ENCODE measurements at regions not wholly inside any gene's neighbourhood (a gene's known extent, or its start where the extent isn't known, plus 50 kb on each side); places are given as distances from the start of the nearest gene placed in this dataset.

- DNase-seq (ENCODE audit: low spot score) = no peak
These were observed 429.6 kb downstream of the HLX start for GRCh38 chr1:221308534-221309511.

DNA sequence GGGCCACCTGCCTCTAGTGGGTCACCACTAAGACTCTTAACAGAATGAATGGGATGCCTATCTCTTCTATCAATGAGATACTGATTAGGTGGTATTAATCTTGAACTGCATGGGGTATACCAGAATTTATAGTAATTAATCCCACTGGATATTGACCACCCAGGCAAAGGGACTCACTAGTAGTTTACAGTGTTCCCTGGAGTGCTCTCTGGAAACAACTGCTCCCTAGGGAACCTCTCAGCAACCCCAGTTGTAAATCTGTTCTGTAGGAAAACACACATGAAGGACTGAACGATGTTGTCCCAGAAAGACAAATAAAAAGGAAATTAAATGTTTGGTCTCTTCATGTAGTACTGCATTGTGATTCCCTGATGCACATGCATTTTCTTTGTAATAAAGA, 430.5 kb downstream of the HLX start:
- DNase-seq (ENCODE audit: low spot score) = no peak

GRCh38 chr1:221310180-221310579, 430.9 kb downstream of the HLX start:
- no peak for DNase-seq (ENCODE audit: low spot score)

GRCh38 chr1:221315330-221315729, 426.6 kb downstream of the DUSP10 start:
- no peak for DNase-seq (ENCODE audit: low spot score)

DNA sequence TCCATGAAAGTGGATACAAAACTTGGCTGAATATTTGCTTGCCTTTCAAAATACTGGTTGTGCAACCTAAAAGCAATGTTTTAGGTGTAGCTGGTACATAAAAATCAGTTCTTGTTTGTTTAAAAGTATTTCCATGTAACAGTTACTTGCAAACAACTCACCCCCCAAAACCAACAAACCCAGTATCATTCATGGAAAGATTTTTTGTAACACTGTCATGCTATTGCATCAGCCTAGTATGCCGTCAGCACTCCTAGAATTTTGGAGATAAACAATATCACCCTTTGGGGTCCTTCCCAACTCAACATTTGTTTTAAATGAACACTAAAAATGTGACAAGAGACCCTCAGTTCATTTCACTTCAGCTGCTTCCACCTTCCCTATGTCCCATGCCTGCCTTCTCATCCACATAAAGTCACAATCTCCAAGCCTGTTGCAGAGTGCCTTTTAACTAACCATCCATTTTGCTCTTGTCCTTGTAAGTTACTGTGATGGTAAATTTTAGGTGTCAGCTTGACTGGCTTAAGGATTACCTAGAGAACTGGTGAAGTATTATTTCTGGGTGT, 425.3 kb downstream of the DUSP10 start:
- no peak for DNase-seq (ENCODE audit: low spot score)

DNA sequence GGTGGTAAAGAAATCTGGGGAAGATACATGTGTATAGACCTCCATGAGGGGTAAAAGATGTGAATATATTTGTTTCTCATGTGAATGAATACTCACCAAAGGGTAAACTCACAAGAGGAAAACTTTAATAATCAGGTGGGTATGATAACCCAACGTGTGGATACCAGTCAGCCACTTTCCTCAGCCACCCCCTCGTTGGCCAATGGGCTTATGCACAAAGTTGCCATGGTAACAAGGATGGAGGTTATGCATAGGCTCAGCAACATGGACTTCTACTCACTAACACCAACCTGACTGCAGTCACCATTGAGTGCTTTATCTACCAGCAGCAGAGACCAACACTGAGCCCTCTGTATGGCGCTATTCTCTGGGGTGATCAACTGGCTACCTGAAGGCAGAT, 424.4 kb downstream of the DUSP10 start:
- DNase-seq (ENCODE audit: low spot score) = no peak

DNA sequence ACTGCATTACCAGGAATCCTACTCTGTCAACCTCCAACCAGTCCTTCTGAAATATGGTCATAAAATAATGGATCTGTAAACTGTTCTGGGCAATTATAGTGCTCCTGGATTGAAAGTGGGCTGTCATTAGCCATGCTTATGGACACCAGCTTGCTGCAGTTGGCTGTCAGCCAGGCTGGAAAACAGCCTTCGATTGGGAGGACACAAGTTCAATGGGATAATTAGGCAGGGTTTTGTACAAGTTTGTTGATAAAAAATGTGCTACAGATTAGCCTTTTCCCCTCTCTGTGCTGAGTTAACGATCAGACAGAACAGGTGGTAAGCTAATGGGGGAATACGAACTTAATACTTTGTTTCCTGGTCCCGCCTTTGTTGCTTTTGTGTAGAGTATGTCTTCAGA, 413.9 kb downstream of the DUSP10 start:
- DNase-seq (ENCODE audit: low spot score) = no peak

GRCh38 chr1:221328371-221328770, 413.5 kb downstream of the DUSP10 start:
- no peak for DNase-seq (ENCODE audit: low spot score)

- no peak for DNase-seq (ENCODE audit: low spot score)
These were observed 410.4 kb downstream of the DUSP10 start for GRCh38 chr1:221331273-221332183.

DNA sequence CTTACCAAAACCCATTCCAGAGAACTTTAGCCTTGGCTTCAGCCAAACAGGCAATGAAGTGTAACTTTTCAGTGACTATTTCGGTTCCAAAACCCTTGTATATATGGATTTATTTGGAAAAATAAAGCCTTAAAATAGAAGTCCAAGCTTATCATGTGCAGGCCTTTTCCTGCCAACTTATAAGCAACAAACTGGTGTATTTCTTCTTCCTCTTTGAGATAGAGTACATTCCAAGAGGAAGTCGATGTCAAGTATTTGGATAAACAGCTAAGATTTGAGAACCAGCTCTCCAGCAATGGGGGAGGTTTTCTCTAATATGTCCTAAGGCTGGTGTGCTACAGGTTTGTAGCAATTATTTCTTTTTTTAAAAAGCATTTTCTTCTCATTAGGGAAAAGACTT, 407.8 kb downstream of the DUSP10 start:
- no peak for DNase-seq (ENCODE audit: low spot score)

DNA sequence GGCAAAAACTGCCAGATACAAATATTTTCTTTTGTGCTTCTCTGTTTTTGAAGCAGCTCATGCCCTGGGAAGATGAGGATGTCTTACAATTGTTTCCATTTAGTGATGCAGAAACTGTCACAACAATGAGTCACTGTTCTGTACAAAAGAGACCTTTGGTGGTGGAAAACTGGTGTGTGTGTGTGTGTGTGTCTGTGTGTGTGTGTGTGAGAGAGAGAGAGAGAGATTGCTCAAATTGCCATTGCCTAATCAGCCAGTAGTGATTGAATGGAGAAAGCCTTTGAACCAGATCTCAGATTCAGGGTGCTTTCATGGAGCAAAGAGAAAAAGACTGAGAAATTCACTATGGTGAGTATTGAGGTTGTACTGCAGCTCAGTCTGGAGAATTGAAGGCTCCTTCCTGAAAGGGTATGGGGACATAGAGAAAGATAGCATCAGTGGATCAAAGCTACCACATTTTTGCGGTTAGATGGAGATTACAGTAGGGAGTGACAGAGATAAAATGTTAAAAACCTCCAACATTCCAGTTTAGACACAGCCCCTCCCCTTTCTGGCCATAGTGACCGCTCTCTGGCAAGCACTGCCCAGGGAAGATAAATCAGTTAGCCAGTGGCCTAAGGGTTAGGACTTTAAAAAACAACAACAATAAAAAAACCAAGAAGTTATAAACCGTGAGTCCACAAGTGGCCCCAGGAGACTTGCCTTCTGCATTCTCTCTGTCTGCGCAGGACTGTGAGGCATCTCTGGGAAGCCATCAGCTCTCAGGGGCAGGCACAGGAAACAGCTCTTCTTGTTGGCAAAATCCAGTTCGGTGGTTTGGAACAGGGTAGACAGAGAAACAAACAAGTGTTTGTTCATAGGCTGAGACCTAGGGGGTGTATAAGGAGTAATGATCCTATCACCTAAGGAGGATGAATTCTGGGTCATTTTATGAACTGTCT, 406.5 kb downstream of the DUSP10 start:
- DNase-seq (ENCODE audit: low spot score) = no peak

- no peak for DNase-seq (ENCODE audit: low spot score)
These were observed 405.8 kb downstream of the DUSP10 start for GRCh38 chr1:221336126-221336525.

DNA sequence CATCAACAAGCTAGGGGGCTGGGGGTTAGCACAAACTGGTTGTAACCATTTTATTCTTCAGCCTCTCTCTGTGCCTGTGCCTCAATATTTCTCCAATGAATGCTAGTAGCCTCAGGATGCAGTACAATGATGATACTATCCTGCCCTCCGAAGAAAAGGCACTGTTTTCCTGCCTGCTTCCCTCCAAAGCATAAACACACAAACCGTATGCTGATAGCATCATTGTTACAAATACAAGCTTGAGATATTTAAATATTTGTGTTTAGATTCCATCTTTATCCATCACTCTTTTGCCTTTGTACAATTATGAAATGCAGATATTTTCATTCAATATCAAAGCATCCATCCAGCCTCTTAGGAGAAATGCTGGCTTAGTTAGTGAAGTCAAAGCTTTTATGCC, 404.8 kb downstream of the DUSP10 start:
- no peak for DNase-seq (ENCODE audit: low spot score)

GRCh38 chr1:221343136-221343535, 398.8 kb downstream of the DUSP10 start:
- no peak for DNase-seq (ENCODE audit: low spot score)

DNA sequence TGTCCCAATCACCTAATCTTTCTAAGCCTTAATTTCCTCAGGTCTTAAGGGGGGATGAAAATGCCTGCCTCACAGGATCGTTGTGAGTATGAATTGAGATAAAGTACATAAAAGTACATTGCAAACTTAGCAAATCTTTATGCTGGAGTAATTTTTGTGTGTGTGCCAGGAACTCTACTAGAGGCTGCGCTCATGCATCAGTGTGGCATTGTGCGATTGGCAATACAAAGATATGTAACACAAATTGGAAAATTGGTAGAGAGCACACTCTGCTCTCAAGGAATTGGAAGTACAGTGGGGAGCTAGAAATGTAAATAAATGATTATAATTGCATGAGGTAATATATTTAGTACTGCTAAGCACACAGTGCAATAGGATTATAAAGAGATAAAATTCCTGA, 398.3 kb downstream of the DUSP10 start:
- no peak for DNase-seq (ENCODE audit: low spot score)

DNA sequence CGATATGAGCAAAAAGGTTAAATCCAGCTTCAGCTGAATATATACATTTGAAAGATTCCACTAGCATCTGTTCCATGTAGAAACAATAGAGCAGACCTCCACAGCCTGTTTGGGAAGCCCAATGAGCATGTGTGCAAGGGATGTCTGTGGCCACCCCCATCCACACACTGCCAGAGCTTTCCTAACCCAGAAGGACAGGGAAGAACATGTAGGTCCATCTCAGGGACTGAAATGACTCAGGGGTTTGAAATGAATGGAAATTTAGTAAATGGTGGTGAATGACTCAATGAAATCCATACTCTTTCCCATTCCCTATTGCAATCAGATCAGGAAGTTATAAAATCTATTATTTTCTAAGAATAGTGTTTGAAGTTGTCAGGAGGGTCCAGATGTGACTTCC, 397.2 kb downstream of the DUSP10 start:
- DNase-seq (ENCODE audit: low spot score) = no peak

GRCh38 chr1:221347706-221348105, 394.2 kb downstream of the DUSP10 start:
- no peak for DNase-seq (ENCODE audit: low spot score)

- no peak for DNase-seq (ENCODE audit: low spot score)
These were observed 391.8 kb downstream of the DUSP10 start for GRCh38 chr1:221350091-221350490.

DNA sequence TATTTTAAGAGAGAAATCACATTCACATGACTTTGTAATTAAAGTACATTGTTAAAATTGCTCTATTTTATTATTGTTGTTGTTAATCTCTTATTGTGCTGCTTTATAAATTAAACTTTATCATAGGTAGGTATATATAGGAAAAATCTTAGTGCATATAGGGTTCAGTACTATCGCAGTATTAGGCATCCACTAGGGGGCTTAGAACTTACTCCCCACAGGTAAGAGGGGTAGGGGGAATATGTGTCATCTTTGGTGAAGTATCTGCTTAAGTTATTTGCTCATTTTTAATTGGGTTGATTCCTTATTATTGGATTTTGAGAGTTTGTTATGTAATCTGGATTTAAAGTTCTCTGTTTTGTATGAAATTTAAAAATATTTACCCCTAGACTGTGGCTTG, 385.2 kb downstream of the DUSP10 start:
- no peak for DNase-seq (ENCODE audit: low spot score)

GRCh38 chr1:221363039-221363438, 378.9 kb downstream of the DUSP10 start:
- DNase-seq (ENCODE audit: low spot score) = no peak

DNA sequence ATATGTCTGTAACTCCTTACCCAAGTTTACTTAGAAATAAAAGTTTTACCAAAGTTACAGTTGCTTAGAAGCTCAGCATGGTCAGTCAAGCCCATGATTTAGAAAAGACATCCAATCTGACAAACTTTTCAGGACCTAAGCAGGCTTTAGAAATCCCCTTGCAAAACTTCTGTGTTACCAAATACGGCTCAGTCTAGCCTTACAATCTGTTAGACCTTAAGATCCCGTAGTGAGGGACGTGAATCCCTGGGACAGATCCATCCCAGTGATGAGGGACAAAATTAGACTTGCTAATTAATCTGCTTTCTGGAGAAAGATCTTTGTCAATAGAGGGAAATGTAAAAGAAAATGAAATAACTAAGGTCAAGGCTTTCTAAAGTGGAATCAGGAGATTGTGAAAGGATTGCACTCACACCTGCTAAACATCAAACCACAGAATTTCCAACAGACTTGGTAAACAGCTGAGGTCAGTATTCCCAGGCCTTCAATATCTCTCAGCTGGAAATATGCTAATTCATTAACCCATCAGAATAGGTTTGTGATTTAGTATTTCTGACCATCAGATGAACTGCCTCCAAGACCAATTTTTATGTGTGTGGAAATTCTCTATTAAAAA, 375.3 kb downstream of the DUSP10 start:
- DNase-seq (ENCODE audit: low spot score) = no peak

All from hematopoietic multipotent progenitor cell treated with erythropoietin and hydrocortisone succinate and interleukin-3 and kit ligand, for 15 days (in vitro differentiated cells).